ENCODE measurements at regions not wholly inside any gene's neighbourhood (a gene's known extent, or its start where the extent isn't known, plus 50 kb on each side); places are given as distances from the start of the nearest gene placed in this dataset.
"Not testable (repeated sequence)": the region's sequence is repeated elsewhere in the genome, so short reads cannot be mapped to it uniquely, and the experiment has no call there.

- no peaks in the 10 kb centered on the region for H3K27me3 ChIP-seq (ENCODE audit: control insufficient read depth in 3 of 3, insufficient read depth in 3 of 3, low read depth in 1 of 3, low read length in 3 of 3)
- H2AFZ ChIP-seq (ENCODE audit: low read length), result no peak overlapping the region
- DNase-seq (ENCODE audit: low spot score), result no peak
- peaks cover 1% of the 10 kb centered on the region for H3K79me1 ChIP-seq (ENCODE audit: low read depth, low read length)
- H2BK5ac ChIP-seq (ENCODE audit: low read length), result no peak overlapping the region
- H2AK5ac ChIP-seq (ENCODE audit: low read depth, low read length), result no peak overlapping the region
- H3K4ac ChIP-seq (ENCODE audit: low read length), result no peak overlapping the region
- H3K9me3 ChIP-seq (replicated peaks in 1 of 2; ENCODE audit: control insufficient read depth in 2 of 2, insufficient read depth in 1 of 2, low read depth in 1 of 2, low read length in 2 of 2), result no peaks in the 10 kb centered on the region
- H3K4me3 ChIP-seq (ENCODE audit: low read length in 2 of 2), result no peak overlapping the region
- no peak overlapping the region for H2BK12ac ChIP-seq (ENCODE audit: low read length)
- no peak overlapping the region for H2BK120ac ChIP-seq (ENCODE audit: low read depth, low read length)
- no peak overlapping the region for H4K91ac ChIP-seq (ENCODE audit: low read depth, low read length, poor library complexity)
- no peak overlapping the region for H2BK15ac ChIP-seq (ENCODE audit: low read length)
- H3K4me1 ChIP-seq (ENCODE audit: control insufficient read depth in 2 of 2, insufficient read depth in 1 of 2, low read depth in 1 of 2, low read length in 2 of 2), result no peaks in the 10 kb centered on the region
- no peak overlapping the region for H3K4me2 ChIP-seq (ENCODE audit: insufficient read depth, low read length, poor library complexity, severe bottlenecking)
- H3K14ac ChIP-seq (ENCODE audit: low read length), result no peak overlapping the region
- H3K27ac ChIP-seq (replicated peaks; ENCODE audit: low read length), result no peak overlapping the region
- no peak overlapping the region for H3K9ac ChIP-seq (ENCODE audit: low read depth, low read length, poor library complexity)
- no peak overlapping the region for H4K8ac ChIP-seq (ENCODE audit: low read depth, low read length)
- WGBS, 2 donors (ENCODE audit: extremely low coverage in 2 of 2, insufficient read length in 2 of 2, insufficient replicate concordance in 1 of 2), result no CpG with 5 or more reads among the region's 7 CpGs
- no peak overlapping the region for H3K23ac ChIP-seq (ENCODE audit: low read depth, low read length, poor library complexity)
- H3K36me3 ChIP-seq (replicated peaks in 1 of 2; ENCODE audit: control insufficient read depth in 2 of 2, insufficient read depth in 2 of 2, low read length in 2 of 2), result no peaks in the 10 kb centered on the region
- H3K18ac ChIP-seq (ENCODE audit: low read length), result no peak overlapping the region
Observed at GRCh38 chr14:89667983-89668382, 250.9 kb upstream of the FOXN3 start.

- not testable (repeated sequence) for H2BK5ac ChIP-seq (ENCODE audit: low read length); H3K9ac ChIP-seq (ENCODE audit: low read depth, low read length, poor library complexity); H3K4me2 ChIP-seq (ENCODE audit: insufficient read depth, low read length, poor library complexity, severe bottlenecking); H3K79me1 ChIP-seq (ENCODE audit: low read depth, low read length); H3K4me3 ChIP-seq (ENCODE audit: low read length in 2 of 2); H3K18ac ChIP-seq (ENCODE audit: low read length); H4K8ac ChIP-seq (ENCODE audit: low read depth, low read length); H3K36me3 ChIP-seq (replicated peaks in 1 of 2; ENCODE audit: control insufficient read depth in 2 of 2, insufficient read depth in 2 of 2, low read length in 2 of 2); H2AK5ac ChIP-seq (ENCODE audit: low read depth, low read length); H4K91ac ChIP-seq (ENCODE audit: low read depth, low read length, poor library complexity); H3K14ac ChIP-seq (ENCODE audit: low read length); H3K27me3 ChIP-seq (ENCODE audit: control insufficient read depth in 3 of 3, insufficient read depth in 3 of 3, low read depth in 1 of 3, low read length in 3 of 3); H2AFZ ChIP-seq (ENCODE audit: low read length); H3K4me1 ChIP-seq (ENCODE audit: control insufficient read depth in 2 of 2, insufficient read depth in 1 of 2, low read depth in 1 of 2, low read length in 2 of 2); H3K9me3 ChIP-seq (replicated peaks in 1 of 2; ENCODE audit: control insufficient read depth in 2 of 2, insufficient read depth in 1 of 2, low read depth in 1 of 2, low read length in 2 of 2); H3K4ac ChIP-seq (ENCODE audit: low read length); H3K23ac ChIP-seq (ENCODE audit: low read depth, low read length, poor library complexity); H3K27ac ChIP-seq (replicated peaks; ENCODE audit: low read length); H2BK12ac ChIP-seq (ENCODE audit: low read length); H2BK15ac ChIP-seq (ENCODE audit: low read length); H2BK120ac ChIP-seq (ENCODE audit: low read depth, low read length); DNase-seq (ENCODE audit: low spot score)
- WGBS, 2 donors (ENCODE audit: extremely low coverage in 2 of 2, insufficient read length in 2 of 2, insufficient replicate concordance in 1 of 2), result no CpG with 5 or more reads among the region's 7 CpGs
Observed at GRCh38 chr14:89665300-89666081, 248.5 kb upstream of the FOXN3 start.

GRCh38 chr14:89661392-89661791 lies 244.4 kb upstream of the FOXN3 start:
- no peak overlapping the region for H2BK5ac ChIP-seq (ENCODE audit: low read length)
- no peak overlapping the region for H2AFZ ChIP-seq (ENCODE audit: low read length)
- H3K4me2 ChIP-seq (ENCODE audit: insufficient read depth, low read length, poor library complexity, severe bottlenecking), result no peak overlapping the region
- no peaks in the 10 kb centered on the region for H3K79me1 ChIP-seq (ENCODE audit: low read depth, low read length)
- no peak overlapping the region for H3K4me3 ChIP-seq (ENCODE audit: low read length in 2 of 2)
- H2BK12ac ChIP-seq (ENCODE audit: low read length), result no peak overlapping the region
- no CpG with 5 or more reads among the region's 4 CpGs for WGBS, 2 donors (ENCODE audit: extremely low coverage in 2 of 2, insufficient read length in 2 of 2, insufficient replicate concordance in 1 of 2)
- no peak overlapping the region for H4K8ac ChIP-seq (ENCODE audit: low read depth, low read length)
- no peaks in the 10 kb centered on the region for H3K36me3 ChIP-seq (replicated peaks in 1 of 2; ENCODE audit: control insufficient read depth in 2 of 2, insufficient read depth in 2 of 2, low read length in 2 of 2)
- H3K27ac ChIP-seq (replicated peaks; ENCODE audit: low read length), result no peak overlapping the region
- no peaks in the 10 kb centered on the region for H3K9me3 ChIP-seq (replicated peaks in 1 of 2; ENCODE audit: control insufficient read depth in 2 of 2, insufficient read depth in 1 of 2, low read depth in 1 of 2, low read length in 2 of 2)
- H2AK5ac ChIP-seq (ENCODE audit: low read depth, low read length), result no peak overlapping the region
- no peak overlapping the region for H4K91ac ChIP-seq (ENCODE audit: low read depth, low read length, poor library complexity)
- no peak overlapping the region for H2BK15ac ChIP-seq (ENCODE audit: low read length)
- no peak overlapping the region for H3K4ac ChIP-seq (ENCODE audit: low read length)
- H2BK120ac ChIP-seq (ENCODE audit: low read depth, low read length), result no peak overlapping the region
- H3K27me3 ChIP-seq (ENCODE audit: control insufficient read depth in 3 of 3, insufficient read depth in 3 of 3, low read depth in 1 of 3, low read length in 3 of 3), result no peaks in the 10 kb centered on the region
- no peak overlapping the region for H3K9ac ChIP-seq (ENCODE audit: low read depth, low read length, poor library complexity)
- H3K18ac ChIP-seq (ENCODE audit: low read length), result no peak overlapping the region
- DNase-seq (ENCODE audit: low spot score), result no peak
- H3K4me1 ChIP-seq (ENCODE audit: control insufficient read depth in 2 of 2, insufficient read depth in 1 of 2, low read depth in 1 of 2, low read length in 2 of 2), result no peaks in the 10 kb centered on the region
- H3K14ac ChIP-seq (ENCODE audit: low read length), result no peak overlapping the region
- no peak overlapping the region for H3K23ac ChIP-seq (ENCODE audit: low read depth, low read length, poor library complexity)

GRCh38 chr14:89660625-89661233 lies 243.7 kb upstream of the FOXN3 start:
- H3K18ac ChIP-seq (ENCODE audit: low read length); H2BK5ac ChIP-seq (ENCODE audit: low read length); H4K8ac ChIP-seq (ENCODE audit: low read depth, low read length); H2BK12ac ChIP-seq (ENCODE audit: low read length); H3K4me3 ChIP-seq (ENCODE audit: low read length in 2 of 2); H3K9me3 ChIP-seq (replicated peaks in 1 of 2; ENCODE audit: control insufficient read depth in 2 of 2, insufficient read depth in 1 of 2, low read depth in 1 of 2, low read length in 2 of 2); H3K36me3 ChIP-seq (replicated peaks in 1 of 2; ENCODE audit: control insufficient read depth in 2 of 2, insufficient read depth in 2 of 2, low read length in 2 of 2); H3K27ac ChIP-seq (replicated peaks; ENCODE audit: low read length); H3K27me3 ChIP-seq (ENCODE audit: control insufficient read depth in 3 of 3, insufficient read depth in 3 of 3, low read depth in 1 of 3, low read length in 3 of 3); H2BK15ac ChIP-seq (ENCODE audit: low read length); H2AFZ ChIP-seq (ENCODE audit: low read length); H3K14ac ChIP-seq (ENCODE audit: low read length); H2BK120ac ChIP-seq (ENCODE audit: low read depth, low read length); H4K91ac ChIP-seq (ENCODE audit: low read depth, low read length, poor library complexity); H3K79me1 ChIP-seq (ENCODE audit: low read depth, low read length); H3K4ac ChIP-seq (ENCODE audit: low read length); H3K4me1 ChIP-seq (ENCODE audit: control insufficient read depth in 2 of 2, insufficient read depth in 1 of 2, low read depth in 1 of 2, low read length in 2 of 2); DNase-seq (ENCODE audit: low spot score); H3K4me2 ChIP-seq (ENCODE audit: insufficient read depth, low read length, poor library complexity, severe bottlenecking); H3K23ac ChIP-seq (ENCODE audit: low read depth, low read length, poor library complexity); H2AK5ac ChIP-seq (ENCODE audit: low read depth, low read length); H3K9ac ChIP-seq (ENCODE audit: low read depth, low read length, poor library complexity): not testable (repeated sequence)
- no CpG with 5 or more reads among the region's 6 CpGs for WGBS, 2 donors (ENCODE audit: extremely low coverage in 2 of 2, insufficient read length in 2 of 2, insufficient replicate concordance in 1 of 2)

All from neuronal stem cell (in vitro differentiated cells).